ENCODE measurements at regions not wholly inside any gene's neighbourhood (a gene's known extent, or its start where the extent isn't known, plus 50 kb on each side); places are given as distances from the start of the nearest gene placed in this dataset.

DNA sequence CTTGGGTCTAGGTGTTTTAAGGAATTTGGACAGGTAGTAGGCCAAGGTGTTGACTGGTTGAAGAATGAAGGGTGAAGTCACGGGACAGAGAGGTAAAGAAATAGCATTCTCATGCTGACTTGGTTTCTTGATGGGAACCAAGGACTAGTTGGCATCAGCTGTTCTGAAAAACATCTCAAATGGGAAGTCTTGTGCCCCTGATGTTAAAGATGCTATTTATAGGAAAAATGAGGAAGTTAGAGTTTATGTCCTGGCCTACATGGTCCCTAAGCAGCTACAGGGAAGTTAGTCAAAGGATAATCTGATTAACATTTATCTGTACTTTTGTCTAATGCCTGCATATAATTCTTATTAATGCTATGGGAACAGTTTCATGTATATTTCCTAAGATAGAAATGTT is 262.4 kb downstream of the HHIPL2 start:
- TF ChIP-seq, protein P1, sequence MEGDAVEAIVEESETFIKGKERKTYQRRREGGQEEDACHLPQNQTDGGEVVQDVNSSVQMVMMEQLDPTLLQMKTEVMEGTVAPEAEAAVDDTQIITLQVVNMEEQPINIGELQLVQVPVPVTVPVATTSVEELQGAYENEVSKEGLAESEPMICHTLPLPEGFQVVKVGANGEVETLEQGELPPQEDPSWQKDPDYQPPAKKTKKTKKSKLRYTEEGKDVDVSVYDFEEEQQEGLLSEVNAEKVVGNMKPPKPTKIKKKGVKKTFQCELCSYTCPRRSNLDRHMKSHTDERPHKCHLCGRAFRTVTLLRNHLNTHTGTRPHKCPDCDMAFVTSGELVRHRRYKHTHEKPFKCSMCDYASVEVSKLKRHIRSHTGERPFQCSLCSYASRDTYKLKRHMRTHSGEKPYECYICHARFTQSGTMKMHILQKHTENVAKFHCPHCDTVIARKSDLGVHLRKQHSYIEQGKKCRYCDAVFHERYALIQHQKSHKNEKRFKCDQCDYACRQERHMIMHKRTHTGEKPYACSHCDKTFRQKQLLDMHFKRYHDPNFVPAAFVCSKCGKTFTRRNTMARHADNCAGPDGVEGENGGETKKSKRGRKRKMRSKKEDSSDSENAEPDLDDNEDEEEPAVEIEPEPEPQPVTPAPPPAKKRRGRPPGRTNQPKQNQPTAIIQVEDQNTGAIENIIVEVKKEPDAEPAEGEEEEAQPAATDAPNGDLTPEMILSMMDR (IDR thresholded peaks at IDR 0.05 in 4 of 5, conservative IDR thresholded peaks at IDR 0.05 in 1 of 5): no peak
- TF ChIP-seq POLR2A (IDR thresholded peaks at IDR 0.05): no peak
